GM18873 (cell line): ENCODE measurements at regions not wholly inside any gene's neighbourhood (a gene's known extent, or its start where the extent isn't known, plus 50 kb on each side); places are given as distances from the start of the nearest gene placed in this dataset.

ENCODE experiments used
- ATAC-seq: cut with Tn5 transposase; IDR thresholded peaks from one replicate; pipeline ENCODE4 v1.9.1; 2021; ENCODE audit warnings: mild to moderate bottlenecking, moderate library complexity, moderate number of reproducible peaks; ENCODE audit not compliant: unreplicated experiment, low FRiP score

GRCh38 chr10:128926711-128927110 lies 540.3 kb upstream of the MGMT start:
- no peak for ATAC-seq

- ATAC-seq = no peak
These were observed 539.4 kb upstream of the MGMT start for GRCh38 chr10:128927497-128928161.

GRCh38 chr10:128928231-128928836 lies 538.7 kb upstream of the MGMT start:
- ATAC-seq = no peak

GRCh38 chr10:128929131-128929530 lies 537.9 kb upstream of the MGMT start:
- ATAC-seq = no peak

- ATAC-seq = no peak
These were observed 537.3 kb upstream of the MGMT start for GRCh38 chr10:128929767-128930166.

- no peak for ATAC-seq
These were observed 536.5 kb upstream of the MGMT start for GRCh38 chr10:128930515-128930914.

GRCh38 chr10:128932071-128932820 lies 534.8 kb upstream of the MGMT start:
- ATAC-seq = no peak

- no peak for ATAC-seq
These were observed 532.5 kb upstream of the MGMT start for GRCh38 chr10:128934492-128934891.

GRCh38 chr10:128936392-128936791 lies 530.6 kb upstream of the MGMT start:
- no peak for ATAC-seq

GRCh38 chr10:128938558-128938957 lies 528.5 kb upstream of the MGMT start:
- ATAC-seq = no peak

- ATAC-seq = no peak
These were observed 527.0 kb upstream of the MGMT start for GRCh38 chr10:128940081-128940480.

GRCh38 chr10:128943111-128943510 lies 523.9 kb upstream of the MGMT start:
- no peak for ATAC-seq

GRCh38 chr10:128945398-128945797 lies 521.6 kb upstream of the MGMT start:
- no peak for ATAC-seq

- no peak for ATAC-seq
These were observed 516.7 kb upstream of the MGMT start for GRCh38 chr10:128950159-128950915.

- ATAC-seq = no peak
These were observed 516.1 kb upstream of the MGMT start for GRCh38 chr10:128950916-128951275.

GRCh38 chr10:128952856-128953255 lies 514.2 kb upstream of the MGMT start:
- no peak for ATAC-seq

GRCh38 chr10:128956149-128956548 lies 510.9 kb upstream of the MGMT start:
- no peak for ATAC-seq

GRCh38 chr10:128957221-128957620 lies 509.8 kb upstream of the MGMT start:
- no peak for ATAC-seq

- ATAC-seq = no peak
These were observed 508.0 kb upstream of the MGMT start for GRCh38 chr10:128958834-128959690.

- ATAC-seq = no peak
These were observed 507.3 kb upstream of the MGMT start for GRCh38 chr10:128959746-128960145.
